Hepatocyte (in vitro differentiated cells): ENCODE measurements at regions not wholly inside any gene's neighbourhood (a gene's known extent, or its start where the extent isn't known, plus 50 kb on each side); places are given as distances from the start of the nearest gene placed in this dataset.

Source experiments
- DNase-seq: peaks from one replicate; pipeline ENCODE4 v3.0.0-alpha.2; 2016; ENCODE audit warnings: low spot score
- H2AFZ ChIP-seq: fragments of 200-600 bp; sonication (generic); 2 replicates; pipeline ENCODE4 v1.6.0; 2016; ENCODE audit warnings: antibody characterized with exemption, mild to moderate bottlenecking
- H3K27ac ChIP-seq: fragments of 200-600 bp; sonication (generic); 2 replicates; pipeline ENCODE4 v1.5.1; 2016; ENCODE audit warnings: mild to moderate bottlenecking
- H3K27me3 ChIP-seq: fragments of 200-600 bp; sonication (generic); 2 replicates; pipeline ENCODE4 v1.6.1; 2016
- H3K36me3 ChIP-seq: fragments of 200-600 bp; sonication (generic); replicated peaks from 2 replicates; pipeline ENCODE4 v1.5.1; 2016; ENCODE audit warnings: low read depth; ENCODE audit not compliant: insufficient read depth
- H3K4me1 ChIP-seq: fragments of 200-600 bp; sonication (generic); 2 replicates; pipeline ENCODE4 v1.5.1; 2016; ENCODE audit warnings: mild to moderate bottlenecking, moderate library complexity; ENCODE audit not compliant: insufficient read depth
- H3K4me2 ChIP-seq: fragments of 200-600 bp; sonication (generic); 2 replicates; pipeline ENCODE4 v1.6.0; 2016
- H3K4me3 ChIP-seq: fragments of 200-600 bp; sonication (generic); 2 replicates; pipeline ENCODE4 v1.5.1; 2016; ENCODE audit warnings: mild to moderate bottlenecking
- H3K79me2 ChIP-seq: fragments of 200-600 bp; sonication (generic); 2 replicates; pipeline ENCODE4 v1.6.0; 2017; ENCODE audit warnings: mild to moderate bottlenecking
- H3K9me2 ChIP-seq: fragments of 200-600 bp; sonication (generic); replicated peaks from 2 replicates; pipeline ENCODE4 v1.6.0; 2017; ENCODE audit warnings: mild to moderate bottlenecking; ENCODE audit not compliant: insufficient read depth
- H3K9me3 ChIP-seq: fragments of 200-600 bp; sonication (generic); 2 replicates; pipeline ENCODE4 v1.5.1; 2016; ENCODE audit warnings: low read depth, mild to moderate bottlenecking
- H4K20me1 ChIP-seq: fragments of 200-600 bp; sonication (generic); 2 replicates; pipeline ENCODE4 v1.6.0; 2016; ENCODE audit warnings: mild to moderate bottlenecking; ENCODE audit not compliant: insufficient read depth, poor library complexity, severe bottlenecking
- CTCF ChIP-seq: fragments of 200-600 bp; sonication (generic); IDR thresholded peaks from 2 replicates; pipeline ENCODE4 v1.5.1; 2016; ENCODE audit warnings: antibody characterized with exemption, mild to moderate bottlenecking; ENCODE audit not compliant: poor library complexity
- EZH2 ChIP-seq: fragments of 200-600 bp; sonication (generic); IDR thresholded peaks from 2 replicates; pipeline ENCODE4 v1.6.1; 2016; ENCODE audit warnings: antibody characterized with exemption, mild to moderate bottlenecking, borderline replicate concordance
- EZH2phosphoT487 ChIP-seq: fragments of 200-600 bp; sonication (generic); IDR thresholded peaks from one replicate; pipeline ENCODE4 v1.6.1; 2018; ENCODE audit warnings: antibody characterized with exemption, mild to moderate bottlenecking, low read depth, moderate library complexity; ENCODE audit not compliant: unreplicated experiment, severe bottlenecking
- WGBS: methylation state at CpG from one replicate; pipeline ENCODE4 v1.1.6; 2016; ENCODE audit warnings: low lambda C conversion rate; ENCODE audit errors: missing lambda C conversion rate; 5-methylcytosine and 5-hydroxymethylcytosine counted together

- over 99% methylated on average over 7 of the region's 7 CpGs for WGBS
- H3K4me2 ChIP-seq: no peak overlapping the region
These were observed 115.1 kb upstream of the SLC38A2 start for GRCh38 chr12:46487567-46488131.

DNA sequence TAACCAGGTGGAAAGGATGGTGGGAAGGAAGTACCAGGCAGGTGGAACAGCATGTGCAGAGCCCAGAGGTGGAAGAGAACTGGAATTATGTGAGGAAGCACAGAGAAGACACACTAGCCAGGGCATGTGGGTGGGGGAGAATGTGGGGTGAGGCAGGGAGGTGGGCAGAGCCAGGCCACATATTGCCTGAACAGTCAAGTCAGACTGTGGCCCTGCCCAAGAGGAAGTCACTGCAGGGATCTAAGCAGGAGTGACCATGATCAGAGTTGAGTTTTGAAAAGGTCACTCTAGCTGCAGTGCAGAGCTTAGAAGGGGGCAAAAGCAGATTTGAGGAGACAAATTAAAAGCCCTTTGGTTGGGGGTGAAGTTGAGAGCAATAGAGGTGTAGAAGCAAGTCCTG is 114.0 kb upstream of the SLC38A2 start:
- Histone ChIP-seq H3K4me2 (no peak overlapping the region), H3K27me3 (no peaks in the 10 kb centered on the region), H4K20me1 (no peaks in the 10 kb centered on the region), H3K4me1 (peaks cover 23% of the 10 kb centered on the region), H3K27ac (no peak overlapping the region), H2AFZ (no peak overlapping the region), H3K9me3 (no peaks in the 10 kb centered on the region), H3K9me2 (no peaks in the 10 kb centered on the region), H3K4me3 (no peak overlapping the region), H3K79me2 (peaks cover 2% of the 10 kb centered on the region), H3K36me3 (no peaks in the 10 kb centered on the region)
- TF ChIP-seq EZH2: no peak
- TF ChIP-seq EZH2phosphoT487: no peak
- TF ChIP-seq CTCF: no peak
- DNase-seq: no peak

More at GRCh38 chr12:46487567-46488131, 115.1 kb upstream of the SLC38A2 start:
- Histone ChIP-seq H2AFZ (no peak overlapping the region), H3K79me2 (peaks cover 2% of the 10 kb centered on the region), H3K4me1 (peaks cover 32% of the 10 kb centered on the region), H3K27me3 (no peaks in the 10 kb centered on the region), H4K20me1 (no peaks in the 10 kb centered on the region), H3K27ac (no peak overlapping the region), H3K4me3 (no peak overlapping the region), H3K36me3 (no peaks in the 10 kb centered on the region), H3K9me3 (no peaks in the 10 kb centered on the region), H3K9me2 (no peaks in the 10 kb centered on the region)
- DNase-seq: no peak
- no peak for TF ChIP-seq EZH2phosphoT487
- TF ChIP-seq EZH2: no peak
- no peak for TF ChIP-seq CTCF

- DNase-seq: no peak
- Histone ChIP-seq H3K4me2 (no peak overlapping the region), H3K79me2 (no peaks in the 10 kb centered on the region), H2AFZ (no peak overlapping the region), H3K4me3 (no peak overlapping the region), H3K27ac (no peak overlapping the region), H4K20me1 (no peaks in the 10 kb centered on the region), H3K9me2 (no peaks in the 10 kb centered on the region), H3K27me3 (no peaks in the 10 kb centered on the region), H3K9me3 (no peaks in the 10 kb centered on the region), H3K36me3 (no peaks in the 10 kb centered on the region), H3K4me1 (peaks cover 21% of the 10 kb centered on the region)
- TF ChIP-seq EZH2phosphoT487: no peak
- TF ChIP-seq EZH2: no peak
- TF ChIP-seq CTCF: no peak
- 97% methylated on average over 5 of the region's 5 CpGs for WGBS
These were observed 113.3 kb upstream of the SLC38A2 start for GRCh38 chr12:46485853-46486252.
